AG10803 (cell line): ENCODE measurements at regions not wholly inside any gene's neighbourhood (a gene's known extent, or its start where the extent isn't known, plus 50 kb on each side); places are given as distances from the start of the nearest gene placed in this dataset.

Experiments
- DNase-seq: peaks from one replicate; pipeline ENCODE4 v3.0.0; 2010; ENCODE audit warnings: low read depth
- H3K4me3 ChIP-seq: 2 replicates; pipeline ENCODE4 v1.5.1; 2011; ENCODE audit warnings: mild to moderate bottlenecking, low read length, control low read depth
- CTCF ChIP-seq: conservative IDR thresholded peaks from 2 replicates; pipeline ENCODE4 v1.5.1; 2011; ENCODE audit warnings: mild to moderate bottlenecking, low read length, control low read depth, inconsistent platforms

- TF ChIP-seq CTCF, result no peak
- H3K4me3 ChIP-seq, result no peak overlapping the region
- DNase-seq, result no peak
These were observed 270.7 kb downstream of the HAUS1 start for GRCh38 chr18:46374850-46375249.

GRCh38 chr18:46377557-46377956, 273.4 kb downstream of the HAUS1 start:
- DNase-seq, result no peak
- H3K4me3 ChIP-seq, result no peak overlapping the region
- no peak for TF ChIP-seq CTCF

GRCh38 chr18:46378126-46378863, 274.1 kb downstream of the HAUS1 start:
- no peak for TF ChIP-seq CTCF
- DNase-seq, result no peak
- H3K4me3 ChIP-seq, result no peak overlapping the region

GRCh38 chr18:46378864-46379207, 274.7 kb downstream of the HAUS1 start:
- no peak for DNase-seq
- TF ChIP-seq CTCF, result no peak
- H3K4me3 ChIP-seq, result no peak overlapping the region

GRCh38 chr18:46379323-46379950, 275.3 kb downstream of the HAUS1 start:
- TF ChIP-seq CTCF, result no peak
- DNase-seq, result no peak
- H3K4me3 ChIP-seq, result no peak overlapping the region

- no peak for TF ChIP-seq CTCF
- no peak for DNase-seq
- no peak overlapping the region for H3K4me3 ChIP-seq
These were observed 271.9 kb downstream of the LOXHD1 start for GRCh38 chr18:46385124-46385523.

- DNase-seq, result peak; percentile 30
- no peak for TF ChIP-seq CTCF
- H3K4me3 ChIP-seq, result no peak overlapping the region
These were observed 270.2 kb downstream of the LOXHD1 start for GRCh38 chr18:46386788-46387187.
